Endothelial cell of umbilical vein (primary cell): ENCODE measurements at regions not wholly inside any gene's neighbourhood (a gene's known extent, or its start where the extent isn't known, plus 50 kb on each side); places are given as distances from the start of the nearest gene placed in this dataset.

Experiments used
- BruUV-seq: library from RNA; stranded (reverse); fragments of 400-500 nt; replicated peaks from 2 replicates; lab custom pipeline; 2021; lab: Mats Ljungman, UMichigan
- CTCF ChIA-PET: fragments of 300-600, 350-600 bp; sonication (Branson Sonifier 250); formaldehyde crosslinking; loops from one replicate; lab custom pipeline; 2021; ENCODE audit warnings: antibody characterized with exemption, inconsistent platforms; lab: Charles Lee
- POLR2A ChIA-PET: fragments of 300-600, 350-600 bp; sonication (Branson Sonifier 250); formaldehyde crosslinking; loops from one replicate; lab custom pipeline; 2021; ENCODE audit warnings: antibody characterized with exemption, inconsistent platforms; lab: Charles Lee
- DNase-seq: peaks from one replicate; pipeline ENCODE4 v3.0.0-alpha.2; 2011; ENCODE audit warnings: low read depth, low spot score
- FAIRE-seq: peaks from 2 replicates; lab custom pipeline; 2011; peaks lifted over from hg19 to GRCh38; lab: Jason Lieb, UNC
- H2AFZ ChIP-seq: 2 replicates; pipeline ENCODE4 v1.6.0; 2012; ENCODE audit warnings: low read depth, low read length, control low read depth, inconsistent platforms
- H3K27ac ChIP-seq: 2 replicates; pipeline ENCODE4 v1.5.1; 2011; ENCODE audit warnings: low read depth, mild to moderate bottlenecking, control low read depth, low read length, moderate library complexity; ENCODE audit not compliant: insufficient read depth
- H3K27me3 ChIP-seq, 2 experiments: 2 replicates each; pipeline versions ENCODE4 v1.6.0 to v1.6.1; 2011; ENCODE audit warnings: low read length in 2 of 2, mixed read lengths in 1 of 2; ENCODE audit not compliant: control insufficient read depth in 2 of 2, insufficient read depth in 2 of 2
- H3K36me3 ChIP-seq, 2 experiments: 2 replicates in 1 of 2; 3 replicates in 1 of 2; pipeline ENCODE4 v1.5.1; 2011; ENCODE audit warnings: low read length in 2 of 2, mild to moderate bottlenecking in 1 of 2, moderate library complexity in 1 of 2; ENCODE audit not compliant: control insufficient read depth in 2 of 2, insufficient read depth in 2 of 2; ENCODE audit errors: extremely low read depth in 1 of 2
- H3K4me1 ChIP-seq: 3 replicates; pipeline ENCODE4 v1.5.1; 2011; ENCODE audit warnings: mild to moderate bottlenecking, low read length; ENCODE audit not compliant: control insufficient read depth, insufficient read depth; ENCODE audit errors: extremely low read depth
- H3K4me2 ChIP-seq: 2 replicates; pipeline ENCODE4 v1.6.1; 2011; ENCODE audit warnings: low read length, control low read depth, mixed read lengths; ENCODE audit not compliant: insufficient read depth
- H3K4me3 ChIP-seq, 3 experiments: fragments of 200-600 bp in 1 of 3; sonication (generic), shearing (Covaris generic) in 1 of 3; replicated peaks in 1 of 3; 2 replicates each; pipeline ENCODE4 v1.5.1; 2011 to 2016; ENCODE audit warnings: control low read depth in 3 of 3, low read length in 3 of 3, mild to moderate bottlenecking in 2 of 3, inconsistent platforms in 1 of 3, low read depth in 1 of 3, moderate library complexity in 1 of 3; ENCODE audit not compliant: insufficient read depth in 1 of 3
- H3K79me2 ChIP-seq: 2 replicates; pipeline ENCODE4 v1.6.0; 2012; ENCODE audit warnings: low read length, inconsistent platforms; ENCODE audit not compliant: control insufficient read depth, insufficient read depth
- H3K9ac ChIP-seq: replicated peaks from 2 replicates; pipeline ENCODE3; 2011; ENCODE audit warnings: low read length, control low read depth; ENCODE audit not compliant: insufficient read depth; ENCODE audit errors: extremely low read depth
- H3K9me1 ChIP-seq: replicated peaks from 3 replicates; pipeline ENCODE4 v1.6.0; 2011; ENCODE audit warnings: mild to moderate bottlenecking, low read length; ENCODE audit not compliant: control insufficient read depth, insufficient read depth; ENCODE audit errors: extremely low read depth
- H3K9me3 ChIP-seq: replicated peaks from 2 replicates; pipeline ENCODE4 v1.5.1; 2012; ENCODE audit warnings: low read length, inconsistent platforms; ENCODE audit not compliant: control insufficient read depth, insufficient read depth
- H4K20me1 ChIP-seq: replicated peaks from 2 replicates; pipeline ENCODE3; 2011; ENCODE audit warnings: mild to moderate bottlenecking, low read length; ENCODE audit not compliant: control insufficient read depth, insufficient read depth; ENCODE audit errors: extremely low read depth
- EZH2 ChIP-seq: IDR thresholded peaks from 2 replicates; pipeline ENCODE4 v1.6.1; 2012; ENCODE audit warnings: borderline replicate concordance, low read depth, mild to moderate bottlenecking, moderate library complexity, low read length, inconsistent platforms; ENCODE audit not compliant: severe bottlenecking
- FOS ChIP-seq: IDR thresholded peaks from 2 replicates; pipeline ENCODE4 v1.6.1; 2011; ENCODE audit warnings: mild to moderate bottlenecking, low read length, moderate library complexity, borderline replicate concordance; ENCODE audit not compliant: insufficient read depth
- GATA2 ChIP-seq: IDR thresholded peaks from 2 replicates; pipeline ENCODE4 v1.7.0; 2011; ENCODE audit warnings: low read depth, mild to moderate bottlenecking, moderate library complexity, mixed read lengths, low read length; ENCODE audit not compliant: insufficient read length, insufficient read depth
- JUN ChIP-seq: IDR thresholded peaks from 2 replicates; pipeline ENCODE4 v1.6.1; 2011; ENCODE audit warnings: borderline replicate concordance, low read depth; ENCODE audit not compliant: insufficient read length, insufficient read depth
- MYC ChIP-seq: IDR thresholded peaks from one replicate; pipeline ENCODE4 v1.6.1; 2011; ENCODE audit warnings: mild to moderate bottlenecking, low read depth, low read length
- POLR2A ChIP-seq: IDR thresholded peaks from 2 replicates; pipeline ENCODE4 v1.6.1; 2012; ENCODE audit warnings: low read depth, mild to moderate bottlenecking, control low read depth, low read length
- POLR2AphosphoS5 ChIP-seq: IDR thresholded peaks from 2 replicates; pipeline ENCODE4 v1.6.1; 2012; ENCODE audit warnings: low read depth, mild to moderate bottlenecking, control low read depth, low read length, moderate library complexity; ENCODE audit not compliant: insufficient read depth
- dilution Hi-C: fragments of 300-500 bp; cut with MboI; formaldehyde crosslinking; loops from one replicate; pipeline ENCODE4 v1.15.0; 2019; ENCODE audit warnings: low sequenced_read_pairs; ENCODE audit not compliant: extremely low pct_ligation_motif_present
- intact Hi-C: fragments of 100-400 bp; cut with micrococcal nuclease; formaldehyde crosslinking; loops from one replicate; pipeline ENCODE4 v1.10.0; 2022
- TF ChIP-seq, protein P1 (sequence below): IDR thresholded peaks from 2 replicates; pipeline ENCODE4 v1.6.1; 2011; ENCODE audit not compliant: insufficient read depth, insufficient read length
- TF ChIP-seq, protein P2 (sequence below), 2 donors: IDR thresholded peaks; 1 replicate in 1 of 2; 2 replicates in 1 of 2; pipeline ENCODE4 v1.5.1; 2011; ENCODE audit warnings: low read length in 2 of 2, mild to moderate bottlenecking in 2 of 2, moderate library complexity in 2 of 2, control low read depth in 1 of 2, inconsistent platforms in 1 of 2, low read depth in 1 of 2; ENCODE audit not compliant: insufficient read depth in 1 of 2; ENCODE audit errors: extremely low read depth in 1 of 2

DNA sequence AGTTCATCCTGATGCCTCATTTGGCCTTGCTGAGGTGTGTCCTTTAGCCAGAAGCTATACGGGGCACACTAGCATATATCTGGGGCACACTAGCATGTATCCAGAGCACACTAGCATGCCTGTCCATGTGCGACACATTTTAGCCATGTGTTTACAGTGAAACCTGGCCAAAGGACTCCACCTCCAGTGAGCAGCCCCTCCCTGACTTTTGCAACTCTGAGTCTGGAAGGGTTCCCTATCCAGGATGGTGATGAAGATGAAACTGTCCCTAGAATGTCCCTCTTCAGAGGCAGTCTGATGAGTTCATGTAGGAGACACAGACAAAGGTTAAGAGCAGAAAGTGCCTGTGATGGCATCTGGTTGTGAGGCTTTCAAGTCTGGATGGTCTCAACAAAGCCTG, 61.4 kb upstream of the LGALSL start:
- H3K36me3 ChIP-seq = no peaks in the 10 kb centered on the region
- DNase-seq (no peak), FAIRE-seq (no peak)
- H2AFZ ChIP-seq = no peak overlapping the region
- no peak overlapping the region for H3K4me3 ChIP-seq
- H3K9ac ChIP-seq = no peak overlapping the region
- TF ChIP-seq EZH2 (no peak), POLR2AphosphoS5 (no peak), FOS (no peak), POLR2A (no peak), JUN (no peak), MYC (no peak), GATA2 (no peak)
- TF ChIP-seq, protein P1, sequence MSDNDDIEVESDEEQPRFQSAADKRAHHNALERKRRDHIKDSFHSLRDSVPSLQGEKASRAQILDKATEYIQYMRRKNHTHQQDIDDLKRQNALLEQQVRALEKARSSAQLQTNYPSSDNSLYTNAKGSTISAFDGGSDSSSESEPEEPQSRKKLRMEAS = no peak
- TF ChIP-seq, protein P2, sequence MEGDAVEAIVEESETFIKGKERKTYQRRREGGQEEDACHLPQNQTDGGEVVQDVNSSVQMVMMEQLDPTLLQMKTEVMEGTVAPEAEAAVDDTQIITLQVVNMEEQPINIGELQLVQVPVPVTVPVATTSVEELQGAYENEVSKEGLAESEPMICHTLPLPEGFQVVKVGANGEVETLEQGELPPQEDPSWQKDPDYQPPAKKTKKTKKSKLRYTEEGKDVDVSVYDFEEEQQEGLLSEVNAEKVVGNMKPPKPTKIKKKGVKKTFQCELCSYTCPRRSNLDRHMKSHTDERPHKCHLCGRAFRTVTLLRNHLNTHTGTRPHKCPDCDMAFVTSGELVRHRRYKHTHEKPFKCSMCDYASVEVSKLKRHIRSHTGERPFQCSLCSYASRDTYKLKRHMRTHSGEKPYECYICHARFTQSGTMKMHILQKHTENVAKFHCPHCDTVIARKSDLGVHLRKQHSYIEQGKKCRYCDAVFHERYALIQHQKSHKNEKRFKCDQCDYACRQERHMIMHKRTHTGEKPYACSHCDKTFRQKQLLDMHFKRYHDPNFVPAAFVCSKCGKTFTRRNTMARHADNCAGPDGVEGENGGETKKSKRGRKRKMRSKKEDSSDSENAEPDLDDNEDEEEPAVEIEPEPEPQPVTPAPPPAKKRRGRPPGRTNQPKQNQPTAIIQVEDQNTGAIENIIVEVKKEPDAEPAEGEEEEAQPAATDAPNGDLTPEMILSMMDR (IDR thresholded peaks at IDR 0.05; ENCODE audit: extremely low read depth in 1 of 2, insufficient read depth in 1 of 2, low read depth in 1 of 2, low read length in 2 of 2) = no peak
- no peak overlapping the region for H3K4me2 ChIP-seq
- no peaks in the 10 kb centered on the region for H3K4me1 ChIP-seq
- H3K9me1 ChIP-seq = no peaks in the 10 kb centered on the region
- BruUV-seq = no TSS peak
- peaks cover 2 to 19% of the 10 kb centered on the region in 2 experiments for H3K27me3 ChIP-seq
- dilution Hi-C loops = no loop called here
- no peaks in the 10 kb centered on the region for H4K20me1 ChIP-seq
- ChIA-PET CTCF (no interaction called here), POLR2A (no interaction called here)
- H3K27ac ChIP-seq = no peak overlapping the region
- H3K79me2 ChIP-seq = no peaks in the 10 kb centered on the region
- H3K9me3 ChIP-seq = no peaks in the 10 kb centered on the region
- intact Hi-C loops = no loop called here
